OCI-LY7 (cell line): ENCODE measurements at regions not wholly inside any gene's neighbourhood (a gene's known extent, or its start where the extent isn't known, plus 50 kb on each side); places are given as distances from the start of the nearest gene placed in this dataset.

ENCODE experiments used
- BruUV-seq: library from RNA; stranded (reverse); fragments of 400-500 nt; replicated peaks from 2 replicates; lab custom pipeline; 2021; lab: Mats Ljungman, UMichigan
- CTCF ChIA-PET: fragments of 300-600 bp; sonication (Branson Sonifier 250); formaldehyde crosslinking; loops from one replicate; lab custom pipeline; 2022; ENCODE audit warnings: antibody characterized with exemption; ENCODE audit not compliant: unreplicated experiment; lab: Charles Lee
- POLR2A ChIA-PET: fragments of 300-600 bp; sonication (Branson Sonifier 250); formaldehyde crosslinking; loops from one replicate; lab custom pipeline; 2022; ENCODE audit warnings: antibody characterized with exemption; lab: Charles Lee
- DNase-seq: peaks from one replicate; pipeline ENCODE4 v3.0.0-alpha.2; 2015; ENCODE audit warnings: low spot score
- H2AFZ ChIP-seq: fragments of 200-600 bp; sonication (generic), shearing (Covaris generic); 2 replicates; pipeline ENCODE4 v1.6.1; 2014; ENCODE audit warnings: mild to moderate bottlenecking, antibody characterized with exemption, low read length, moderate library complexity
- H3K27ac ChIP-seq: fragments of 200-600 bp; sonication (generic); 2 replicates; pipeline ENCODE4 v1.5.1; 2014; ENCODE audit warnings: mixed run types, low read depth, mild to moderate bottlenecking, moderate library complexity, low read length, inconsistent platforms; ENCODE audit not compliant: poor library complexity, severe bottlenecking
- H3K36me3 ChIP-seq: fragments of 200-600 bp; sonication (generic); 2 replicates; pipeline ENCODE4 v1.6.1; 2014; ENCODE audit warnings: mild to moderate bottlenecking, antibody characterized with exemption, low read length, moderate library complexity, mixed read lengths; ENCODE audit not compliant: insufficient read depth
- H3K4me1 ChIP-seq: fragments of 200-600 bp; sonication (generic); 2 replicates; pipeline ENCODE4 v1.5.1; 2014; ENCODE audit warnings: mild to moderate bottlenecking, low read length; ENCODE audit not compliant: insufficient read depth, poor library complexity, severe bottlenecking
- H3K4me2 ChIP-seq: fragments of 200-600 bp; sonication (generic); 2 replicates; pipeline ENCODE4 v1.6.1; 2014; ENCODE audit warnings: mild to moderate bottlenecking, low read length
- H3K4me3 ChIP-seq: fragments of 200-600 bp; sonication (generic); 2 replicates; pipeline ENCODE4 v1.5.1; 2014; ENCODE audit warnings: mild to moderate bottlenecking, low read depth, low read length; ENCODE audit not compliant: poor library complexity, severe bottlenecking
- H3K79me2 ChIP-seq: fragments of 200-600 bp; sonication (generic); 2 replicates; pipeline ENCODE4 v1.6.1; 2016; ENCODE audit warnings: low read depth, mild to moderate bottlenecking, low read length, moderate library complexity, mixed read lengths; ENCODE audit not compliant: insufficient read depth
- H3K9me2 ChIP-seq: fragments of 200-600 bp; sonication (generic); 2 replicates; pipeline ENCODE4 v1.6.1; 2016; ENCODE audit warnings: mild to moderate bottlenecking, low read length, mixed read lengths; ENCODE audit not compliant: insufficient read depth
- H3K9me3 ChIP-seq: fragments of 200-600 bp; sonication (generic); 2 replicates; pipeline ENCODE4 v1.6.1; 2014; ENCODE audit warnings: mild to moderate bottlenecking, mixed run types, low read length, mixed read lengths
- H4K20me1 ChIP-seq: fragments of 200-600 bp; sonication (generic); 2 replicates; pipeline ENCODE4 v1.6.1; 2014; ENCODE audit warnings: mild to moderate bottlenecking, antibody characterized with exemption, low read length, moderate library complexity, mixed read lengths; ENCODE audit not compliant: insufficient read depth
- CTCF ChIP-seq: fragments of 200-600 bp; sonication (generic); conservative IDR thresholded peaks from 2 replicates; pipeline ENCODE4 v1.5.1; 2014; ENCODE audit warnings: mild to moderate bottlenecking, antibody characterized with exemption, low read length, moderate library complexity, mixed read lengths
- EZH2phosphoT487 ChIP-seq: fragments of 200-600 bp; sonication (generic); IDR thresholded peaks from 2 replicates; pipeline ENCODE4 v1.6.1; 2018; ENCODE audit warnings: low read depth, borderline replicate concordance, mild to moderate bottlenecking, mixed run types, antibody characterized with exemption, low read length, moderate library complexity, mixed read lengths
- intact Hi-C: fragments of 100-400 bp; cut with micrococcal nuclease; formaldehyde crosslinking; loops from one replicate; pipeline ENCODE4 v1.10.0; 2022; ENCODE audit not compliant: unreplicated experiment

DNA sequence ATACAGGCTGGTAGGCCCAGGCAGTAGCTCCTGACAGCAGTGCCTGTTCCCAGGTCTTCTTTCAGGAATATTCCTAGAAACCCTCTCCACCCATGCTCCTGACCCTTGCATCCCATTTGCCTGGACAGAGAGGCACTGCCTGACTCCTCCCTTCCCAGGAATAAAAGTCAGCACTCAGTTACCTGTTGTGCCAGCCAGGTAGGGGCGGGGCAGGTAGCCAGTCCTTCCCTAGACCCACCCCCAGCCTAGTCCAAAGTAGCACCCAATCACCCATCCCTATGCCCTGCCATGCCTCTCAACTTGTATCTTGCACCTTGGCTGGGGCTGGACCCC, 129.9 kb downstream of the MRPL14 start:
- Histone ChIP-seq H3K4me2 (no peak overlapping the region), H3K4me1 (peaks cover 15% of the 10 kb centered on the region), H3K4me3 (no peak overlapping the region), H3K79me2 (no peaks in the 10 kb centered on the region), H2AFZ (no peak overlapping the region), H3K9me2 (no peaks in the 10 kb centered on the region), H3K27ac (no peak overlapping the region), H4K20me1 (no peaks in the 10 kb centered on the region), H3K36me3 (no peaks in the 10 kb centered on the region), H3K9me3 (no peaks in the 10 kb centered on the region)
- ChIA-PET POLR2A (no interaction called here), CTCF (interaction anchor here (0.5 kb wide), 1 partner anchor 133 kb away, joined by 4 read pairs; no protein-coding TSS in a partner anchor)
- intact Hi-C loops: no loop called here
- no peak for TF ChIP-seq CTCF
- no peak for TF ChIP-seq EZH2phosphoT487
- BruUV-seq: no TSS peak
- no peak for DNase-seq

GRCh38 chr6:43996618-43997344, 130.5 kb downstream of the MRPL14 start:
- ChIA-PET CTCF (interaction anchor here (0.5 kb wide), 1 partner anchor 133 kb away, joined by 4 read pairs; no protein-coding TSS in a partner anchor), POLR2A (no interaction called here)
- H3K79me2 ChIP-seq: no peaks in the 10 kb centered on the region
- H3K4me3 ChIP-seq: no peak overlapping the region
- no peaks in the 10 kb centered on the region for H3K9me3 ChIP-seq
- H4K20me1 ChIP-seq: no peaks in the 10 kb centered on the region
- no peak overlapping the region for H3K4me2 ChIP-seq
- H3K9me2 ChIP-seq: no peaks in the 10 kb centered on the region
- no peak for DNase-seq
- H2AFZ ChIP-seq: no peak overlapping the region
- TF ChIP-seq EZH2phosphoT487 (no peak), CTCF (no peak)
- peaks cover 15% of the 10 kb centered on the region for H3K4me1 ChIP-seq
- no peak overlapping the region for H3K27ac ChIP-seq
- intact Hi-C loops: no loop called here
- H3K36me3 ChIP-seq: no peaks in the 10 kb centered on the region
- BruUV-seq: no TSS peak

GRCh38 chr6:43995137-43995536, 132.1 kb downstream of the MRPL14 start:
- Histone ChIP-seq H3K36me3 (no peaks in the 10 kb centered on the region), H3K27ac (no peak overlapping the region), H3K4me1 (peaks cover 3% of the 10 kb centered on the region), H3K4me2 (no peak overlapping the region), H4K20me1 (no peaks in the 10 kb centered on the region), H3K9me3 (no peaks in the 10 kb centered on the region), H3K9me2 (no peaks in the 10 kb centered on the region), H2AFZ (no peak overlapping the region), H3K79me2 (no peaks in the 10 kb centered on the region), H3K4me3 (no peak overlapping the region)
- CTCF ChIA-PET: no interaction called here
- no peak for DNase-seq
- no TSS peak for BruUV-seq
- TF ChIP-seq EZH2phosphoT487 (no peak), CTCF (no peak)
- POLR2A ChIA-PET: interaction anchor here (0.5 kb wide), 1 partner anchor 49 kb away, joined by 3 read pairs; no protein-coding TSS in a partner anchor
- intact Hi-C loops: no loop called here
